Mucosa of gallbladder (tissue), 1 donor: ENCODE measurements at regions not wholly inside any gene's neighbourhood (a gene's known extent, or its start where the extent isn't known, plus 50 kb on each side); places are given as distances from the start of the nearest gene placed in this dataset.

ENCODE experiments used
- DNase-seq: peaks from one replicate; pipeline ENCODE4 v3.0.0-alpha.2; 2020; ENCODE audit warnings: low spot score
- donor health status: DM: no; HTN: no; CAD: no.

DNA sequence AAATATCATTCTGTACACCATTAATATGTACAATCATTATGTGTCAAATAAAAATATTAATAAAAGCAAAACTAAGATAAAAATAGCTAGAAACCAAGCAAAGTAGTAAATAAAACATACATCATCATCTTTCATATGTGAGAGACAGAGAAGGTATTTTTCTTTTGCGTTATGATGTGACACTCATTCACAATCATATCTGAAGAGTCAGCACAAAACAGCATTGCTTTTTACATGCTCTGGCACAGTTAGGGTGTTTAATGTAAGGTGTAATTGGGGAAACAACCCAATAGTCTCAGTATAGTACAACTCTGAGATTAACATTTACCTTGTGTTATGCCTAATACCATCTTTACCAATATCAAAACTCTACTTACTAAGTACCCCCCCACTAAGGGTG lies 376.6 kb downstream of the TMA16 start:
- no peak for DNase-seq

DNA sequence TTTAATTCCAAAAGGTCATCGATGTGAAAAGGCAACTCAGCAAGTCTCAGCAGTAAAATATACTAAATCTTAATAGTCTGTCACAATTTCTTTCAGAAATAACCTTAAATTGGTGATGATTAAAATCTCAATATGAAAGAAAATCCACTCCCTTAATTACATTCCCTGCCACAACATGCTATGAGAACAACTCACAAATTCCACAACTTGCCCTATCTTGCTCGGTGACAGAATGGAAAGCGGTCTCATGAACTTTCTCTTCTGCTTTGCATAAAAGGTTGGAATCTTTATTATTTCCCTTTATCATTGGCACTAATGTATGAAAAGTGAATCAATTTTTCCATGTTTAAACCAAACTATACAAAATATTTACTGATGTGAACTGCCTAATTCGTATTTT lies 380.8 kb downstream of the TMA16 start:
- DNase-seq: no peak

DNA sequence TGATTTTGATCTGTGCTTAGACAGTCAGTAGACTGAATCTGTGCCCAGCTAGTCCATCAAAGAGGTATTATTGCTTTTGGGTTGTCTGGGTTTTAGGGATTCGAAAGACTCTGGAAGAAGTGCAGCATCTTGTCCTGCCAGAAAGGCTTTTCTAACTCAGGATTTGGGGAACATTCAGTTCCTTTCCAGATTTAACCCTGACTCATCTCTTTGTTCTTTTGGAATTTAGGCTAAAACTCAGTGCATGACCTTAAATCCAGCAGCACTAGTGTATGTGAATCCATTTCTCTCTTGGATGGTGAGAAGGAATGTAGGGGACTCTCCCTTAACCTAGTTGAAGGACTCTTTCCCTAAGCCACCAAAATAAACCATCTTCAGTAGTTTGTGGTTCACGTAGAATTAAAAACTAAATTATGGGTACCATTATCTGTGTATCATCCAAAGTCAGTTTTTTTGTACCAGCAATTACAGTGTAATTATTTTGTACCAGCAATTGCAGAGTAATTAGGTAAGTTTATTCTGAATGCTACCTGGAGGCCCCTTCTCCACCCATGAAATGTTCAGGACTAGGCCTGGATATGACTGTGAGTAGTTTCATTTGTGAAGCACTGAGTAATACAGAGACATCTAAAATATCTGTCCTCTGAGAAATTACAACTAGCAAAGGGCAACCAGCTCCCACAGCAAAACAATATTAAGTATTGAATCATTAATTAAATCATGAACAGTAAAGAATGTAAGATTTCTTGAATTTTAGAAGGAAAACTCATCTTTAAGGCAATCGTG lies 384.0 kb downstream of the TMA16 start:
- DNase-seq: no peak

DNA sequence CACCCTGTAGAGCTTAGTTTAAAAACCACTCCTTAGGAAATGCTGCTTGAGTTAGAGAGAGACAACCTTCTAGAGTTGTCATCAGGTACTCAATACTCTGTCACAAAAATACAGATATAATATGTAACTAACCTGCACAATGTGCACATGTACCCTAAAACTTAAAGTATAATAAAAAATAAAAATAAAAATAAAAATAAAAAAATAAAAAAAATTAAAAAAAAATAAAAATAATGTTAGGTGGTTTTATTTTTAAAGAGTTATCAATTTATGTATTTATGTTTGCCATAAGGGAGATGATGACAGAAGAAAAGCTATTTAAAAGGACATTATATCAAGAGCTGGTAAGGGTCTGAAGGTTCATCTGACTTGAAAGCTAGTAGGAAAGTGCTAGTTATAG lies 397.9 kb downstream of the TMA16 start:
- no peak for DNase-seq

DNA sequence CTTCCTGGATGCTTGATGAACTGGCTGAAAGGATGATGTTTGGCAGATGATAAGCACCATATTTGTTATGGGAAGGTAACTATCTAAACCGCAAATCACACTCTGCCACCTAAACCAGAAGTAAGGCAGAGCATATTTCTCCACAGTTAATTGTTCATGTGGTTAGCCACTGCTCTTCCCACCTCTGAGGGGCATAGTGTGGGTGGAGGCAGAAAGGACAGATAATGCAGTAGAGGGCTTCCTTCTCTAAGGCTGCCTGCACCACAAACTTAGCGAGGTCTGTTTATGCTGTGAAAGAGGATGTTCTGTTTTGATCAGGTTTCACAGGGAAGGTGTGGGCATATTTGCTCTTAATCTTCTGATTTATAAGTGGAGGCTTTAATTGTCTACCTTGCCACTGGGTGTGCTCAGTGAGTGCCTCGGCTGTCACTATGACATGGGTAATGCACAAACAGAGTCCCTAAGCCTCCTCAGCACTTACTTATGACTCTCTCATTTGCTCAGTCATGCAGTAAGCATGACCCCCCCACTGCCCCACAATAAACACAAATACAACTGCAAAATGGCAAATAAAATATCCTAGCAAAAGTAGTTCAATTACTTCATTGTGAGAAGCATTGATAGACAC lies 401.0 kb downstream of the TMA16 start:
- DNase-seq: no peak

DNA sequence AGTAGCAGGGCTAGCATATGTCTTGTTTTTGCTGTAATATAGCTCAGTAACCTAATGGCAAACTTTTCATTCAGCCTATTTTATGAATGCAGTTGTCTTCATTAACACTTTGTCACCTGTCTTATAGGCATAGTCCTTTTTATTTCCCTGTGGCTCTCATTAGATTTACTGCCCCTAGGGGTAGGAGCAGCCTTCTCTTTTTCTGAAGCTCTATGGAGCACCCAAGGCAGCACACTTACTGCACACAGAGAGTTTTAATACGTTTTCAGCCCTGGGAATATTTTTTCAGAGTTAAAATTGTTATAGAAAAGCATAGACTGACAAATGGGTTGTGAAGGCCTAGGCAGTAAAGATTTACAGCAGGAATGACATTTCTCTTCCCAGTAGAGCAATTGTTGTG lies 406.8 kb downstream of the TMA16 start:
- no peak for DNase-seq

DNA sequence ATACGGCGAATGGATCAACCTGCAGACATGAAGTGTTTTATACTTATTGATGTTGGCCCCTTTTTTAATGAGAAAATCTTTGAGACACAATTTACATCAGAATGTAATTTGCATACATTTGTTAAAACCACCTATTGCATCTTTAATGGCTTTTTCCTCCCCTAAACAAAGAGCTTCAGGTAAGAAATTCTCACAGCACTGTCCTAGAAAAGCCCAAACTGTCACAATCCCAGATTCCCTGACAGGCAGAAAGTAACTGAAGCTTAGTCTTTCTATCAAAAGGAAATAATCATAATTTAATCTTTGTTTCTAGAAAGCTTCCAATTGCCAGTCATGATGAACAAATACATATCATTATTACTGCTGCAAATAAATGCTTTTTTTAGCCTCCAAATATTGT lies 407.9 kb downstream of the TMA16 start:
- DNase-seq: no peak

DNA sequence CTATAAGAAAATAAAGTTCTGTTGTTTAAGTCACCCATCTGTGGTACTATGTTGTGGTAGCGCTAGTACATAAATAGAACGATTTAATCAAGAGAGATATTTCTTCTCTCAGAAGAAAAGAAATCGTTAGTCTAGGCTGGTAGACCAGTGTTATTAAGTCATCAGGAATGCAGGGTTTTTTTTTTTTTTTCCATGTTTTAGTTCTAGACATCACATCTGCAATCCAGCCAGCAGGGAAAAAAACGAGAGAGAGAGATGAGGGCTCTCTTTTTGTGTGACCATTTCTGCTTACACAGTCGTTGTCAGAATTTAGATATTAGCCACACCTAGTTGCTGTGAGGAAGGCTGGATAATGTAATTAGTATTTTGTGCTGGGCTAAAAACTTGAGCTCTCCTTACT lies 417.4 kb downstream of the TMA16 start:
- DNase-seq: no peak

DNA sequence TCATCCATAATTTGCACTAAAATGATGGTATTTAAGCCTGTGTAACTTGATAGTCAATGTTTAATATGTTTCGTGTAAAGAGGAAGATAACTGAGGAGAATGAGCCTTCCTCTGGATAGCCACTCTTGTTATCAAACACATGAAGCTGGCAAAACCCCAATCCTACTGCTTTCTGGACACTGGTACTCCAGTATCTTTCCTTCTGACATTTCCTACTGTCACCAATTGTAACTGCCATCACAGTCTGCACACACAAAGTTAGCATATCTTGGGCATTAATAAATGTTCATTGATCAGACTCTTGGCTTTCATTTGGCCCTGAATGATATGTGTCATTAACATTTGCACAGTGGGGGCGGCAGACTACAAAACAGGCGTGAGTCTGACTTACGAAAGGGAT lies 419.1 kb downstream of the TMA16 start:
- no peak for DNase-seq

DNA sequence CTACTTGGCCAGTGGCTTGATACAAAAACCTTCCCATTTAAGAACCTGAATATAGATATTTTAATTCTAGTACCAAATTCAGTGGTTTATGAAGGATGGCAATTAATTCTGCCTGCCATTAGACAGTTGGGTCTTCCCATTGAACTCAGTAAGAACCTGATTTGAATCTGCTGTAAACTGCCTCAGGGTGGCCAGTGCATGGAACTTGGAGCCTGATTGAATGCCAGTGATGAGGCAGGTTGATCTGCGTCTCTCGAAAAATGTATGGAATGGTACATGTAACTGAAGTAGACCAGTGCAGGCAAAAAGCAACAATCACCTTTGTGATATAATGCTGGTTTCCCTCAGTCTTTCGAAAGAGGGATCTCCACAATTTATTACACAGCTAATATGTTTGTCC lies 421.4 kb downstream of the TMA16 start:
- no peak for DNase-seq

DNA sequence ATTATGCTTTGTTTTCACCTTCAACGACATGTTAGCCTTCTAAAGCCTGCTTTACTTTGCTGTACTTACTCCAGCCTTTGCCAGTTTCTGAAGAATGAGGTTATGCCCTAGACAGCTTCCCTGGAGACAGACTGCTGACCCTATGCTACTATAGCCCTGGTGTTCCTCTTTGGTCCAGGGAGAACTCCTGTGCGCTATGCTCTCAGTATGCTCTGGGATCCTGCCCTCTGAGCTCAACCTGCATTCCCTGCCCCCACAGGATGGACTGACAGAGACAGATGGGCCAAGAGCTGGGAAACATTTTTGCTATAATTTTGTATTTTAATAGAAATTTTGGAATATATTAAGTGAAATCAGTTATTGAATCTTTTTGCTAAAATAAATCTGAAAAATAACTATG lies 425.9 kb downstream of the TMA16 start:
- no peak for DNase-seq

DNA sequence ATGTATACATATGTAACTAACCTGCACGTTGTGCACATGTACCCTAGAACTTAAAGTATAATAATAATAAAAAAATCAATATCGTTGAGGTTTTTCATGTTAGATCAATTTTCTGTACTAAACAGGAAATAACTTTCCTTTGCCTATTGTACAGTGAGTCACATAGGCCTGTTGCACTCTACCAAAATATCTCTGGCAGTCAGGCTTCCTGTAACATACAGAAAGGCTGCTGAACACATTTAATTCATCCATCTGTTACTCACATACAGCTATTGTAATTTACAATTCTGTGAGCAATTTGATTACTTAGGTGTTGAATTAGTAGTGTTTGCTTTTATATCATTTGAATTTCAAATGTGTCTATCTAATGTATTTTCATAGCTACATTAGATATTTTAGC lies 427.8 kb downstream of the TMA16 start:
- no peak for DNase-seq

DNA sequence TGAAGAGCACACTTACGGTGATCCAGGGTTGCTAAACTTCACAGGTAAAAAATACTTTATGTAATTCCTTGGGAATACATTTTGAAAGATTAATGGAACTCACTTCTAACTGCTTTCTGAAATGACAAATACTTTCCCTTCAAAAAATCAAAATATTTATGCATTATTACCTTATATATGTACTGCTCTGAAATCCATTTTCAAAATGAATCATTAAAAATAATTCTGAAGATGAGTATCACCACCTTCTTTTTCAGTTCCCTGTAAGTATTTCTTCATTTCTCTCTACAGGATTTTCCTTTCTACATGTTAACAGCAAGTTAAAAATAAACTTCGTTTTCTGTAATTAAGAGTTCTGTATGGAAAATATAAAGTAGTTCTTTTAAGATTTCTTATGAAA lies 428.6 kb downstream of the TMA16 start:
- no peak for DNase-seq

DNA sequence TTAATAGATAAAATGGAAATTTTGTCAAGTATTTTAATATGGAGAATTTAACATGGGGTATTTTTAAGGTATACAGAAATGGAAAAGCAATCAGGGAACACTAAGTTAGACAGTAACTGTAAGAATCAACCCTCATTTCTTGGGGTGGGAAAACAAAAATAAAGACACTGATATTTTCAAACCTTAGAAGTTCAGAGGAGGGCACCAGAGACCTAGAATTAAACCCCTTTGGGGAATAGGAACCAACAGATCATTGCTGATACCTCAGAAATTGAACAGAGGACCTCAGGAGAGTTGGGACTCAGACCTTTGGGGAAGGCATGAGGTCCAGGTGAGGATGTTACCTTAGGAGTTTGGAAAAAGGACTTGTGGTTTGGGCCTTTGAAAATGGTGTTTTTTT lies 435.6 kb downstream of the TMA16 start:
- no peak for DNase-seq

DNA sequence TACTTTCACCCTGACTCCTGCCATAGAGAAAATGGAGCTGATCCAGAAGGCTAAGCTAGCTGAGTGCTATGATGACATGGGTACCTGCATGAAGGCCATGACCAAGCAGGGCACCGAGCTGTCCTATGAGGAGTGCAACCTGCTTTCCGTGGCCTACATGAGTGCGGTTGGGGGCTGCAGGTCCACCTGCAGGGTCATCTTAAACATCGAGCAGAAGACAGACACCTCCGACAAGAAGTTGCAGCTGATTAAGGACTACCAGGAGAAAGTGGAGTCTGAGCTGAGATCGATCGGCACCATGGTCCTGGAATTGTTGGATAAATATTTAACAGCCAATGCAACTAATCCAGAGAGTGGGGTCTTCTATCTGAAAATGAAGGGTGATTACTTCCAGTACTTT lies 438.0 kb downstream of the TMA16 start:
- no peak for DNase-seq

DNA sequence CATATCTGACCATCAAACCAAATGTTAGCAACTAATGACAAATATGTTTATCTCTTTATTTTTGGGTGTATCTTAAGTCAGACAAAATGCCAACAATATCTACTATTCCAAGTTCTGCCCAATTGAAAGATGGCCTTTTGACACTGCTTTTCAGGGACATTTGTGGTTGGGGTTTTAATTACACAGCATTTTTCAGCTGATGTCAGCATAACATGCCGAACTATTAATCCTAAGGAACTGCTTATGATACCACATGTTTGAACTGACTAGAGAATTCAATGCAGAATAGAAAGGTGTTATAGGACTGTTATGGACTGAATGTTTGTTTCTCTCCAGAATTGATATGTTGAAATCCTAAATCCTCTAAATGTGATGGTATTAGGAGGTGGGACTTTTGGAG lies 445.1 kb downstream of the TMA16 start:
- no peak for DNase-seq

DNA sequence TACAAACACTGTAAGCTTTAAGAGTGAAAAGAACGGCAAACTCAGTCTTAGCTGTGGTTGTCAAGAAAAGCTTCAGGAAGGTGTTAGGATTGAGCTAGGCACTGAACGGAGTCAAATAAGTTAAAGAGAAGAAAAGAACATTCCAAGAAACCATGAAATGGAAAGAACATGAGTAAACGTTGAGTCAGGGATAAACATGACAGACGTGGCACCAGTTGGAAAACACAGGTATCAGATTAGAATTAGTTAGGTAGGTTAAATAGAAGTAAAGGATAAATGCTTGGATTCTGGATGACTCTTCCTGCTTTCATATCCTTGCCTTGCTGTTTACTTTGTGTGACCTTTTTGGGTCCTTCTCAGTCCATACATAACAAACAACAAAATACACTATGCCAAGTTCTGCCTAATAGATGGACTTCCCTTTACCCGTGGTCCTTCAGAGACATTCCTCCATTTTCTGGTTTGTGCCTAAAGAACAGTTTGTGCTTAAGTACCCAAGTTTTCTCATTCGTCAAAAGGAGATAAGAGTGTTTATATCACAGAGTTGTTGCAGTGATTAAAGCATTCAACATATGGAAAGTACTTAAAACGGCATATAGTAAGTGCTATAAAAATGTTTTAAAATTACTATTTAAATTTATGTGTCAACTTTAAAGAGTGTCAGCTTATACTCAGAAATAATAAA lies 446.9 kb downstream of the TMA16 start:
- no peak for DNase-seq

DNA sequence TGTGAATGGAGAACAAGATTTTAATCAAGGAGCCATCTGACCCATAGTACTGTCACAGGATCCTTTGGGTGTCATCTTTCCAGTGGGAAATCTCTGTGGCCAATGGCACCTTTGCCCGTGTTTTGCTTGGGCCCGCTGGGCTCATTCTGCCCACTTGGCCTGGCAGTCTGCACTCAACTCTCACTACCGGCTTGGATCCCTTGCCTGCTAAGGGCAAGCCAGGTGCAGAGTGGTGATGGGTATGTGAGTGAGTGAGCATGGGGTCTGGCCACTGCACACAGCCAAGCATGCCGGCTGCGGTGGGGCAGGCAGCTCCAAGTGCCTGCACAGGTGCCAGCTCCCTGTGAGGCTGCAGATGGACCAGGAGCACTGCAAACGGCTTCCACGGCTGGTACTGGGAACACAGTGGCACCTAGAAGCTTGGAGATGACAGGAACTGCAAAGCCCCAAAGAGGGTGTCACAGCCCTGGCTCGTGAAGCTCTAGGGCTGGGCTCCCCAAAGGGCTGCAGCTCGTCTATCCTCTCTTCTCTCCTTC lies 454.5 kb downstream of the TMA16 start:
- no peak for DNase-seq

DNA sequence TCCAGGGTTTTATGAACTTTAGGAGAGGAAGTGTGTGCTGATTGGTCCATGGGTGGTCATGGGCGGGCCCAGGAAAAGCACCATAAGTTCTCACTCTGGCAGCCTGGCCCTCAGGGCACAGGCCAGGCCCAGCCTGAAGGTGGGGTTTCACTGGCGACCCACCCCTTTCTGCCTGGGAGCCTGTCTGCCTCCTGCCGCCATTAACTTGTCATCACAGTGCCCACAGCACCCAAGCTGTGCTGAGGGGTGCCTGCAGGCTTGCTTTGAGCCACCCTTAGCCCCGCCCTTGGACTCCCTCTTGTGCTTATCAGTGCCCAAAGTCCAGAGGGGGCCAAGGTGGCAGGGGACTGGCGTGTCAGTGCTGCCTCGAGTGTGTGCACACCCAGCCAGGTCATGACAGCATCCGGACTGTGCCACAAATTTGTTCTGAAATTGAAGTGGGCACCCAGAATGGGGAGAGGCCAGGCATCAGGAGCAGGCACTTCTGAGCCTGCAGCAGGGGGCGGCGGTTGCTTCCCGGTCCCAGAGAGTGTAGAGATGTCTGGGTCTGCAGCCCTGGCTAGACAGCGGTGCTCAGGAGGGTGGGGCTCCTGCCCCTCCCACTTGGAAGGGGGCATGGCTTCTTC lies 455.6 kb downstream of the TMA16 start:
- no peak for DNase-seq

DNA sequence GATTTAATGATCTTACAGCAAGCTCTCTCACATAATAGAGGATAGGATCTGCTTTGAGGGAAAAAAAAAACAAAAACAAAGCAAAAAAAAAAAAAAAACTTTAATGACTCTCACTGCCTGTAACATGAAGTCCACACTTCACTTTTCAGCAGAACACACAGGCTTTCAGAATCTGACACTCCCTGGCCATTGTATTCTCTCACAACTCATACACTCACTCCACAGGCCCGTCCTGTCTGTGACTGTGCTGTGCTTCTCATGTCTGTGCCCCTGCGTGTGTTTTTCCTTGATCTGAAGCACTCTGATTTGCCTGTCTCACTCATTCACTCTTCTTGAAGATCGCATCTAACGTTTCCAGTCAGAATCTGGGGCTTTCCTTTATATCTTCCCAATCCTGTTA lies 460.8 kb downstream of the TMA16 start:
- DNase-seq: no peak

DNA sequence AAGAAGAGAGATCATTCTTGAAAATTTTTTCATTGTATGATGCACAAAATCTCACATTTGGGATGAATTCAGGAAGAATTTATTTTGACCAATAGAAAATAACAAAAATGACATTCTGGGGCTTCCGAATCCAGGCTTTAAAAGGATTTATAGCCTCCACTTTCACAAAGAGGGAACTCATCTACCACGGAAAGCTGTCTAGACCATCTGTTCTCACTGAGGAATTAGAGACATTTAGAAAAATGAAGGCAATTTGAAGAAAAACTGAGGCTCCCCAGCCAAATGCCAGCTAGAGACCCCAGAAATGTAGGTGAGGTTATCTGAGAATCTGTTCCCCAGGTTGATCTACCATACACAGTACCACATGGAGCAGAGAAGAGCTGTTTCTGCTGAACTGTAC lies 464.3 kb downstream of the TMA16 start:
- no peak for DNase-seq

DNA sequence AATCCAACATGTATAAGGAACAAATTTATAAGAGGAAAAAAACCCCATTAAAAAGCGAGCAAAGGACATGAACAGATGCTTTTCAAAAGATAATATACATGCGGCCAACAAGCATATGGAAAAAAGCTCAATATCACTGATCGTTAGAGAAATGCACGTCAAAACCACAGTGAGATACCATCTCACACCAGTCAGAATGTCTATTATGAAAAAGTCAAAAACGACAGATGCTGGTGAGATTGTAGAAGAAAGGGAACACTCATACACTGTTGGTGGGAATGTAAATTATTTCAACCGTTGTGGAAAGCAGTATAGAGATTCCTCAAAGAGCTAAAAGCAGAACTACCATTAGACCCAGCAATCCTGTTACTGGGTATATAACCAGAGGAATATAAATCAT lies 465.4 kb downstream of the TMA16 start:
- no peak for DNase-seq

DNA sequence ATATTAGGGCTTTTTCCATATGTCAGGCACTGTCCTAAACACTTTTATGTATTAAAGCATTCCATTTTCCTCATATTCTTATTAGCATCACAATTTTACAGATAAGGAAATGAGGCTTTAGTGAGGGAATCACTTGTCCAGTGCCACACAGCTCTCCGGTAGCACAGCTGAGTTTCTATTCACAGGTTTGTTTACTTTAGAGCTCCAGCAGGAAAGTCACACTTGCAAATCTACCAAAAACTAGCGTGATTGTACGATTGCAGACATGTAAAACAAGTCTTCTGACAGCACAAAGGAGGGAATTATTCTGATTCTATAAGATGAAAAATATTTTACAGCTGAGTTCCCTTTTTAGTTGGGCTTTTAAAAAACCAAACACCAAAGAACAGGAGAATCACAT lies 472.1 kb downstream of the TMA16 start:
- DNase-seq: no peak
